Right cardiac atrium (tissue), 5 donors: ENCODE measurements at regions not wholly inside any gene's neighbourhood (a gene's known extent, or its start where the extent isn't known, plus 50 kb on each side); places are given as distances from the start of the nearest gene placed in this dataset.

Experiments used
- ATAC-seq, 2 donors: fragments of 200-7000 bp; cut with Tn5 transposase; one replicate each; pipeline versions ENCODE4 v1.8.0 to v1.9.1; 2020; ENCODE audit warnings: moderate library complexity in 2 of 2, mild to moderate bottlenecking in 1 of 2
- DNase-seq, 3 donors: peaks; one replicate each; pipeline ENCODE4 v3.0.0-alpha.2; 2020
- H3K27ac ChIP-seq: one replicate; pipeline ENCODE4 v1.5.1; 2013; ENCODE audit warnings: mild to moderate bottlenecking, low read length, control low read depth, moderate library complexity
- H3K27me3 ChIP-seq: one replicate; pipeline ENCODE4 v1.6.1; 2013; ENCODE audit not compliant: control insufficient read depth, insufficient read depth
- H3K4me1 ChIP-seq: one replicate; pipeline ENCODE4 v1.6.1; 2013; ENCODE audit warnings: low read length; ENCODE audit not compliant: control insufficient read depth, insufficient read depth
- H3K4me3 ChIP-seq: one replicate; pipeline ENCODE4 v1.5.1; 2013; ENCODE audit warnings: low read length, control low read depth
- H3K9me3 ChIP-seq: one replicate; pipeline ENCODE4 v1.6.1; 2013; ENCODE audit warnings: low read length; ENCODE audit not compliant: control insufficient read depth
- WGBS: extraction: QIAGEN DNeasy Blood & Tissue Kit; methylation state at CpG from one replicate; pipeline ENCODE4 v1.1.7; 2013; 5-methylcytosine and 5-hydroxymethylcytosine counted together
- intact Hi-C, 4 donors: fragments of 100-400 bp; cut with DNase I; formaldehyde crosslinking; loops; one replicate each; pipeline versions ENCODE4 v1.11.0 to v1.14.0; 2022 to 2023
- donor health status: healthy with polysubstance abuse.
- donor health status: DM: no; HTN: yes; CAD: no.
- donor health status: DM: no; HTN: no; CAD: no.
- donor health status: DM: no; HTN: yes; CAD: no; lungs with severe emphysema.
- donor health status: DM: yes; HTN: yes; CAD: no.

- Histone ChIP-seq H3K27me3 (no peaks in the 10 kb centered on the region), H3K27ac (no peak overlapping the region), H3K9me3 (no peaks in the 10 kb centered on the region), H3K4me1 (no peaks in the 10 kb centered on the region), H3K4me3 (no peak overlapping the region)
- intact Hi-C loops = loop anchor here in 1 of 4 donors (10.0 kb wide), 1 partner anchor 64 kb away; no protein-coding TSS in a partner anchor
- ATAC-seq (no peak), DNase-seq (no peak)
- WGBS = 78% methylated on average over 12 of the region's 12 CpGs
Observed at GRCh38 chr22:49240472-49240871, 587.2 kb downstream of the BRD1 start.

- Histone ChIP-seq H3K4me3 (no peak overlapping the region), H3K27me3 (no peaks in the 10 kb centered on the region), H3K9me3 (no peaks in the 10 kb centered on the region), H3K4me1 (no peaks in the 10 kb centered on the region), H3K27ac (no peak overlapping the region)
- no peak for ATAC-seq
- intact Hi-C loops = loop anchor here in 1 of 4 donors (10.0 kb wide), 1 partner anchor 65 kb away; no protein-coding TSS in a partner anchor
- whole genome bisulfite sequencing = 59% methylated on average over 9 of the region's 9 CpGs
- no peak for DNase-seq
Observed at GRCh38 chr22:49240016-49240380, 587.7 kb downstream of the BRD1 start.

- ATAC-seq = no peak
- no peaks in the 10 kb centered on the region for H3K9me3 ChIP-seq
- no peaks in the 10 kb centered on the region for H3K27me3 ChIP-seq
- DNase-seq = no peak
- intact Hi-C loops = loop anchor here in 1 of 4 donors (10.0 kb wide), 1 partner anchor 65 kb away; no protein-coding TSS in a partner anchor
- H3K4me1 ChIP-seq = no peaks in the 10 kb centered on the region
- 70% methylated on average over 18 of the region's 18 CpGs for WGBS
- H3K4me3 ChIP-seq = no peak overlapping the region
- H3K27ac ChIP-seq = no peak overlapping the region
Observed at GRCh38 chr22:49239264-49240015, 588.2 kb downstream of the BRD1 start.

GRCh38 chr22:49238181-49239141 is 589.2 kb downstream of the BRD1 start:
- 72% methylated on average over 25 of the region's 25 CpGs for WGBS
- no peak overlapping the region for H3K4me3 ChIP-seq
- ATAC-seq = no peak
- DNase-seq = no peak
- H3K27me3 ChIP-seq = no peaks in the 10 kb centered on the region
- no peaks in the 10 kb centered on the region for H3K4me1 ChIP-seq
- no peaks in the 10 kb centered on the region for H3K9me3 ChIP-seq
- H3K27ac ChIP-seq = no peak overlapping the region
- intact Hi-C loops = no loop called here

- Histone ChIP-seq H3K27ac (no peak overlapping the region), H3K27me3 (no peaks in the 10 kb centered on the region), H3K4me3 (no peak overlapping the region), H3K4me1 (no peaks in the 10 kb centered on the region), H3K9me3 (no peaks in the 10 kb centered on the region)
- no peak for DNase-seq
- 43% methylated on average over 7 of the region's 7 CpGs for WGBS
- no peak for ATAC-seq
- intact Hi-C loops = no loop called here
Observed at GRCh38 chr22:49237703-49238102, 590.0 kb downstream of the BRD1 start.

GRCh38 chr22:49237279-49237678 is 590.4 kb downstream of the BRD1 start:
- Histone ChIP-seq H3K4me1 (no peaks in the 10 kb centered on the region), H3K27me3 (no peaks in the 10 kb centered on the region), H3K4me3 (no peak overlapping the region), H3K27ac (no peak overlapping the region), H3K9me3 (no peaks in the 10 kb centered on the region)
- DNase-seq (no peak), ATAC-seq (no peak)
- intact Hi-C loops = no loop called here
- 67% methylated on average over 3 of the region's 3 CpGs for WGBS

- WGBS = 82% methylated on average over 11 of the region's 11 CpGs
- DNase-seq = no peak
- Histone ChIP-seq H3K4me1 (no peaks in the 10 kb centered on the region), H3K27ac (no peak overlapping the region), H3K9me3 (no peaks in the 10 kb centered on the region), H3K27me3 (no peaks in the 10 kb centered on the region), H3K4me3 (no peak overlapping the region)
- no peak for ATAC-seq
- intact Hi-C loops = no loop called here
Observed at GRCh38 chr22:49236541-49237075, 591.1 kb downstream of the BRD1 start.

- no peak for ATAC-seq
- no peaks in the 10 kb centered on the region for H3K27me3 ChIP-seq
- H3K4me1 ChIP-seq = no peaks in the 10 kb centered on the region
- intact Hi-C loops = no loop called here
- no peak for DNase-seq
- 61% methylated on average over 13 of the region's 13 CpGs for WGBS
- no peaks in the 10 kb centered on the region for H3K9me3 ChIP-seq
- no peak overlapping the region for H3K4me3 ChIP-seq
- no peak overlapping the region for H3K27ac ChIP-seq
Observed at GRCh38 chr22:49235463-49236300, 592.0 kb downstream of the BRD1 start.

- no peak for ATAC-seq
- Histone ChIP-seq H3K4me3 (no peak overlapping the region), H3K4me1 (no peaks in the 10 kb centered on the region), H3K27me3 (no peaks in the 10 kb centered on the region), H3K9me3 (no peaks in the 10 kb centered on the region), H3K27ac (no peak overlapping the region)
- WGBS = 84% methylated on average over 3 of the region's 3 CpGs
- intact Hi-C loops = no loop called here
- no peak for DNase-seq
Observed at GRCh38 chr22:49234459-49234858, 593.2 kb downstream of the BRD1 start.

GRCh38 chr22:49233507-49234100 is 594.1 kb downstream of the BRD1 start:
- ATAC-seq (no peak), DNase-seq (no peak)
- WGBS = 74% methylated on average over 16 of the region's 16 CpGs
- H3K4me1 ChIP-seq = no peaks in the 10 kb centered on the region
- no peaks in the 10 kb centered on the region for H3K27me3 ChIP-seq
- intact Hi-C loops = no loop called here
- no peaks in the 10 kb centered on the region for H3K9me3 ChIP-seq
- H3K27ac ChIP-seq = no peak overlapping the region
- H3K4me3 ChIP-seq = no peak overlapping the region
